ENCODE measurements at regions not wholly inside any gene's neighbourhood (a gene's known extent, or its start where the extent isn't known, plus 50 kb on each side); places are given as distances from the start of the nearest gene placed in this dataset.

GRCh38 chr12:108037960-108038359 lies 91.1 kb upstream of the WSCD2 start:
- intact Hi-C loops (cut with micrococcal nuclease) = no loop called here
- no peaks in the 10 kb centered on the region for H3K4me1 Mint-ChIP-seq (ENCODE audit: low read depth)
- POLR2A ChIA-PET = no interaction called here

GRCh38 chr12:108039794-108040193 lies 89.3 kb upstream of the WSCD2 start:
- TF ChIP-seq CTCF (IDR thresholded peaks at IDR 0.05) = no peak
- POLR2A ChIA-PET = no interaction called here
- H3K27me3 Mint-ChIP-seq = peaks cover 3% of the 10 kb centered on the region
- intact Hi-C loops (cut with micrococcal nuclease) = no loop called here
- CTCF ChIA-PET = no interaction called here
- ATAC-seq = no peak
- H3K27ac Mint-ChIP-seq = no peak overlapping the region
- H3K4me3 Mint-ChIP-seq = no peak overlapping the region
- no peaks in the 10 kb centered on the region for H3K36me3 Mint-ChIP-seq (ENCODE audit: low read depth)
- H3K9me3 Mint-ChIP-seq = no peaks in the 10 kb centered on the region
- no peak for DNase-seq
- H3K4me1 Mint-ChIP-seq (ENCODE audit: low read depth) = no peaks in the 10 kb centered on the region

More at GRCh38 chr12:108037960-108038359, 91.1 kb upstream of the WSCD2 start:
- no peaks in the 10 kb centered on the region for H3K36me3 Mint-ChIP-seq (ENCODE audit: low read depth)
- ATAC-seq (no peak), DNase-seq (no peak)
- no peaks in the 10 kb centered on the region for H3K9me3 Mint-ChIP-seq
- peaks cover 8% of the 10 kb centered on the region for H3K27me3 Mint-ChIP-seq
- no peak overlapping the region for H3K27ac Mint-ChIP-seq
- H3K4me3 Mint-ChIP-seq = no peak overlapping the region
- CTCF ChIA-PET = interaction anchor here (0.6 kb wide), 1 partner anchor 25 kb away, joined by 3 read pairs; no protein-coding TSS in a partner anchor
- TF ChIP-seq CTCF (IDR thresholded peaks at IDR 0.05) = no peak

- POLR2A ChIA-PET = interaction anchor here (1.3 kb wide), 1 partner anchor 13 kb away, joined by 3 read pairs; no protein-coding TSS in a partner anchor
These were observed 88.1 kb upstream of the WSCD2 start for GRCh38 chr12:108040947-108041346.

GRCh38 chr12:108043286-108043685 lies 85.8 kb upstream of the WSCD2 start:
- intact Hi-C loops (cut with micrococcal nuclease) = no loop called here
- Mint-ChIP-seq H3K9me3 (no peaks in the 10 kb centered on the region), H3K27me3 (peaks cover 11% of the 10 kb centered on the region), H3K4me3 (no peak overlapping the region), H3K4me1 (ENCODE audit: low read depth) (peaks cover 12% of the 10 kb centered on the region), H3K27ac (no peak overlapping the region), H3K36me3 (ENCODE audit: low read depth) (no peaks in the 10 kb centered on the region)
- DNase-seq (no peak), ATAC-seq (no peak)
- CTCF ChIA-PET = no interaction called here
- TF ChIP-seq CTCF (IDR thresholded peaks at IDR 0.05) = no peak
- POLR2A ChIA-PET = no interaction called here

More at GRCh38 chr12:108040947-108041346, 88.1 kb upstream of the WSCD2 start:
- peaks cover 5% of the 10 kb centered on the region for H3K4me1 Mint-ChIP-seq (ENCODE audit: low read depth)
- intact Hi-C loops (cut with micrococcal nuclease) = no loop called here
- no peak overlapping the region for H3K4me3 Mint-ChIP-seq
- H3K27me3 Mint-ChIP-seq = peaks cover 7% of the 10 kb centered on the region
- CTCF ChIA-PET = no interaction called here
- no peak overlapping the region for H3K27ac Mint-ChIP-seq
- no peak for ATAC-seq
- H3K9me3 Mint-ChIP-seq = no peaks in the 10 kb centered on the region
- no peak for DNase-seq
- no peaks in the 10 kb centered on the region for H3K36me3 Mint-ChIP-seq (ENCODE audit: low read depth)
- TF ChIP-seq CTCF (IDR thresholded peaks at IDR 0.05) = no peak

- POLR2A ChIA-PET = no interaction called here
These were observed 85.1 kb upstream of the WSCD2 start for GRCh38 chr12:108043750-108044533.

More at GRCh38 chr12:108043750-108044533, 85.1 kb upstream of the WSCD2 start:
- no peak for ATAC-seq
- CTCF ChIA-PET = no interaction called here
- no peak for TF ChIP-seq CTCF (IDR thresholded peaks at IDR 0.05)
- no peak for DNase-seq
- Mint-ChIP-seq H3K4me1 (ENCODE audit: low read depth) (peaks cover 12% of the 10 kb centered on the region), H3K36me3 (ENCODE audit: low read depth) (no peaks in the 10 kb centered on the region), H3K4me3 (no peak overlapping the region), H3K9me3 (no peaks in the 10 kb centered on the region), H3K27me3 (peaks cover 11% of the 10 kb centered on the region), H3K27ac (no peak overlapping the region)
- intact Hi-C loops (cut with micrococcal nuclease) = no loop called here
